SK-N-MC (cell line): ENCODE measurements at regions not wholly inside any gene's neighbourhood (a gene's known extent, or its start where the extent isn't known, plus 50 kb on each side); places are given as distances from the start of the nearest gene placed in this dataset.

Experiments
- EZH2 ChIP-seq: fragments of 200-600 bp; sonication (generic); IDR thresholded peaks from one replicate; pipeline ENCODE4 v1.6.1; 2017; ENCODE audit warnings: antibody characterized with exemption
- POLR2AphosphoS5 ChIP-seq: IDR thresholded peaks from 2 replicates; pipeline ENCODE4 v1.6.1; 2012; ENCODE audit warnings: mild to moderate bottlenecking, low read depth, low read length, borderline replicate concordance

DNA sequence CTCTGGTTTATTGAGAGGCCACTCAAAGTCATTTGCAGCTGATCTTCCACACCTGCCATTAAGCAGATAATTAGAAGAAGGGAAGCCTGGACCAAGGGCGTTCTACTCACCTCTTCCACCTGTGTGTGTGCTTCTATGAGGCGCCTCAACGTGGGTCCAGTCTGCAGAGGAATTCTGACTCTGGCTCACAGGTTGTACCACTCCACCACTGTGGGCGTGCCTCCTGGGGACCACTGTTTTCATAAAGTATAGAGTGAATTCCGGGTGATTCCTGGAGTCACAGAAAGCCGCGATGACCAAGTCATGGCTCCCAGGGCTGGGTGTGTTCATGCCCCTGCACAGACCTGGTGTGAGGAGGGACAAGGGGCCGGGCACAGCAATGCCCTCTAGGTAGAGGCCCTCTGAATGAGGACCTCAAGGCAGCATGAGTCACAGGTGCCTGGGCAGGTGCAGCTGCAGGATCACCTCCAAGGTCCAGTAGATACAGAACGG lies 408.3 kb upstream of the MGMT start:
- TF ChIP-seq POLR2AphosphoS5 = no peak
- no peak for TF ChIP-seq EZH2
